ENCODE measurements at regions not wholly inside any gene's neighbourhood (a gene's known extent, or its start where the extent isn't known, plus 50 kb on each side); places are given as distances from the start of the nearest gene placed in this dataset.

DNA sequence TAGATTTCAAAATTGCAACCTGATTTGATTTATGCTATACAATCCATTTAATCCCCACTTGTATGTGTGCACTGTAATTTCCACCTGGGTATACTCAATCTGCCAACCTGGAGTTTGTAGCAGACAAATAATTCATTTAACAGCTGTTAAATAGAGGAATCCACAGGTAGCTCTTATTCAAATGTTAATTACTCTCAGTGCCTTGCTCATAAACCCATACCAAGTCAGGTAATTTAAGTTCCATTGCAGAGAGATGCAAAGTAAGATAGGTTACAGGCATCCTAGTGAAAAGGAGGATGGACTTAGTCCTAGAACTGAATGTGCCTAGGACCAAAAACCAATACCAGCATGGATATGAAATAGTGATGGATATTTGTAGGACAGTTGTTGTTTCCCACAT is 674.2 kb downstream of the TBL1XR1 start:
- DNase-seq, result no peak

DNA sequence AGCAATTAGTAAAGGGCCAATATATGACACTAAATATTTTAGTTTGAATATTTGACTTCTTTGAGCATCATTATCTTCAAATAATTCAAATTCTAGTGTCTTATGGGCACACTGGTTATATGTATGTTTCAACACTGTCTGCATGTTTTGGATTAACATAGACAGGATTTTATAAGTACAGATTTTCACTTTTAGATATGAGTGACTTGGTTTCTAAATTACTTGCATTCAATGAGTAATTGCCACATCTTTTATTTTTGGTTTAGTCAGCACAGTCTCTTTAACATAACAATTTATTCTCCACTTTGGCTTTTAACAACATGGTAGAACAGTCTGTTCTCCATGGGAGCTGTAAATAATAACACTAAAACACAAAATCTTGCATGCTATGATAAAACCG is 674.8 kb downstream of the TBL1XR1 start:
- no peak for DNase-seq

DNA sequence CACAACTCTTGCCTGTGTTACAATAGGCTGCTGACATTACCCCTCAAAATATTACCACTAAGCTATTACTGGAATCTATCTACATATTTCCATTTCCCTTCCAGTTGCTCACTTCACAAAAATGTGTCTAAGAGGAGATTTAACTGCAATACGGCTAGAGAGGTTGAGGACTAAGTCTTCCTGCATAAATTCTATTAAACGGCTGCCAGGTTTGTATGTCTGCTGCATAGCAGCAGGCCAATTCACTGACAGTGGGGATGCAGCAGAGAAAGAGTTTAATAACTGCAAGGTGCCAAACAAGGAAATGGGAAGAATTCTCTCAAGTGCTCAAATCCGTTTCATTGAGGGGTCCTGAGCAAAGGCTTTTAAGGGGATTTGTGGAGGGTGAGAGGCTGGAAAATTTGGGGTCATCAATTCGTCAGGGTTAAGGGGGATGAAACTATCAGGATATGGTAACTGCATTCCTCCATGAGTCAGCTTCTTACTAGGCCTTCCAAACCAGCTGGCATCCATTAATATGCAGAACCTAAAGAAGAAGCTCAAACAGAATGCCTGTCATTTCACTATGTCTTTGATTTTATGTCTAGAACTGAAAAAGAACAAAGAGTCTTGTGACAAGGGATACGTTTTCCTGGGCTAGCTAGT is 675.6 kb downstream of the TBL1XR1 start:
- peak; percentile 91 for DNase-seq

DNA sequence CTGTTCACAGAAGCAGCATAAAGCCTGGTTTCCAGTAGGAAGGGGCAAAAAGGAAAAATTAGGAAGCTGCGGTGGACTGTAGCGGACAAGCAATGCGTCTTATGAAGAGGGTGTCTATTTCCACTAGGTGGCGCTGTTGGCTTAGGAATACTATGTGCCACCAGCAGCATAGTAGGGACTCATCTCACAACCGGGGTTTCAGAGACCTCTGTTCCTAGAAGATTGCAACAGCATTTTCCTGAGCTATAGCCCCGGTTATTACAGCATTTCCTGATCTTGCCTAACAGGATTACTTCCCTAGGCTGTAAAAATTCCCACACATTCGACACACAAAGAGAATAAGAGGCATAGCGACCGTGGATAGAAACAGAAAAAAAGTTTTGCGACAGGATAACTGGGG is 683.0 kb downstream of the TBL1XR1 start:
- DNase-seq, result peak; percentile 37

DNA sequence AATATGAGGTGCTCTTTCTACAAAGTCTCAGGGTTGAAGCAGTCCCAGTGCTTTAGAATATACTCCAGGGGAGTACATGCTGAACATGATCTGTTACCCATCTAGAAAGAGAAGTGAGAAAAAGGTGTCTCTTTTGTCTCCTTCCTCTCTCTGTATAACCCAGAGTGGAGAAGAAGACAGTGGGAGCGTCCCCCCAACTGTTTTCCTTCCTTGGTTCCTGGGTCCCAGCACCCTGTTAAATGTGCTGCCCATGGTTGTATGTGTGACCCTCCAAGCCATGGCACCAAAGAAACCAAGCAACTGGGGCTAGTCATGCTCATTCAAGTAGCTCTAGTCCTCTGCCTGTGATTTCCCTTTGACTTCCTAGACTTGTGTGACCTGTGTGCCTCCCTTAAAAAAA is 683.7 kb downstream of the TBL1XR1 start:
- DNase-seq, result peak; percentile 38

DNA sequence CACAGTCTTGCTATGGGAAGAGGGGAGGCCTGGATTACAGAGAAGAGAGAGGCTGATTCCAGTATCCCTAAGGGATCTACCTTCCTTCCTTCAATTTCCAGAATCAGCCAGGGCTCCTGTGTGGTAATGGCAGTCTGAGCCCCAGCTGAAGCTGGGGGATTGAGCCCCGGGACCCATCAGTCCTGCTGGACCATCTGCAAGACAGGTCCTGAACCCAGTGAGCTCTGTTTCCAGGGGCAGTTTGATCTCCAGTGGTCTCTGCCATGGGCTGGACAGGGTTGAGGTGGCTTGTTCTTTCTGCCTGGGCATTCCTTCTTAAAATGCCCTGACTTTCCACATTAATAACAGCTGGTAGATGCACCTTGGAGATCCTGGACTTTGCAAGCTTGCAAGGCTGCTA is 685.2 kb downstream of the TBL1XR1 start:
- no peak for DNase-seq

DNA sequence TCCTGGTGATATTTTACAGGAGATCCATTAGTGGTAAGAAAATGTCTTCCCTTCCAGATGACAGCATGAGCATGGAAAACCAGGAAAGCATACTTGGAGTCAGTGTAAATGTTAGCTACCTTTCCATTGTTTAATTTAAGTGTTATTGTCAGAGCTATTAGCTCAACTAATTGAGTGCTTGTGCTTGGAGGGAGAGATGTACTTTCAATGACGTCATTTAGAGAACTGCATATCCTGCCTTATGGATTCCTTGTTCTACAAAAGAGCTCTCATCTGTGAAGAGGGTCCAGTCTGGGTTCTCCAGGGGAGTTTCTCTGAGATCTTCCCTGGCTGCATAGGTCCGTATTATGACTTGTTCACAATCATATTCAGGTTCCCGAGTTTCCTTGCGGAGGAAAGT is 687.2 kb downstream of the TBL1XR1 start:
- DNase-seq, result no peak

DNA sequence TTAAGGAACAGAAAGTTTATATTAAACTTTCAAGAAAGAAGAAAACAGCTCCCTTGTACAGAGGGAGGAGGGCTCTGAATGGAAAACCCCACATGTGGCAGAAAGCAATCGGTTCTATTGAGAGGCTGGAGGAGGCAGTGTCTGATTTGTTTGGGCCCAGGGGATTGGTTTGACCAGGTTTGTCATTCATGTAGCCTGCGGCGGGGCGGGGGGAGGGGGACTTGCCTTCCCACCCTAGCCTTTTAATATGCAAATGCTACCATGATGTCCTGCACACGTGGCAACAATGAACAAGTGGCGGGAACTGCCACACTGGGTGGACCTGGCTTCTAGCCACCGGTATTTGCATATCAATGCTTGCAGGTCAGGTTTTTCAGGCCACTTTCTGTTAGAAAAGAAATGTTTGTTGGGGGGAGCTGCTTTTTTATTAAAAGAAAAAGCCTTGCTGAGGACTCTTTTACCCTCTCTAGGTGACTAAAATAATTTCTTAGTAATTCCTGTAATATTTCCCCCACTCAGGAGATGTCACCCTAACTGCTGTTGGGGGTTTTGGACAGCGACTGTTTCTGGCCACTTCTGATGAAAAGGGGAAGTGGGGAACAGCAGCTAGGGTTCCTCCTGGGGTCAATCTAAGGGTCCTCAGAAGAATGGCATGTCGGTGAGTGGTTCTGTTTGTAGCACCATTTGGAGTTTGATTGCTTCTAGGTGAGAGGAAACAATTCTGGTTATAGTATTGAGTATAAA is 691.2 kb downstream of the TBL1XR1 start:
- DNase-seq, result no peak

DNA sequence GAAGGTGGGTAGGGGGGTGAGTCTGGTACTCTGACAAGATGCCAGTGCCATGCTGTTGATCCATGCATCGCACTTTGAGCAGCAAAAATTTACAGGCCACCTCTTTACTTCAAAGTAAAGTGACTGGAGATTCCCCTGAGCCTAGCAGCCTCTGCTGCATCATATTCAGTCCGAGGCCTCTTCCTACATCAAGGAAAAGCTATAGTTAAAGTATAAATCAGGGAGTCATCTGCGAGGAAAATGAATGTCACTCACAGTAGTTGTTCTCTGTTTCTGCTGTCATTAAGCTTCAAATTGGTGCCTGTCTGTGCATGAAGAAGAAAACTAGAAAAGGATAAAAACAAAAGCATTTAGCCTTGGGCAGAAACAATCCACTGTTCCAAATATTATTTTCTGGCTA is 706.2 kb downstream of the TBL1XR1 start:
- DNase-seq, result no peak

DNA sequence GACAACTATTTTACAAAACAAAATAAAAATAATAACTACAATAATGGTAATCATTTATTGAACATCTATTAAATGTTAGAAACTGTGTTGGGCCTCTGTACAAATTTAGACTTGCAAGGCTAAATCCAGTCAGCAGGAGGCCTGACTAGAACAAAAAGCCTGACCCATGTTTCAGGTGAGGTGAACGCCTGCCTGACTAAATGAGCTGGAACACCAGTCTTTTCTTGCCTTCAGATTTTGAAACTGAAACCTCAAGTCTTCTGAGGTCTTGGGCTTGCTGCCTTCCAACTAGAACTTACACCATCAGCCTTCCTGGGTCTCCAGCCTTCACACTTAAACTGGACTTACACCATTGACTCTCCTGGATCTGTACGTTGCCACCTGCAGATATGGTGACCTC is 706.9 kb downstream of the TBL1XR1 start:
- no peak for DNase-seq

DNA sequence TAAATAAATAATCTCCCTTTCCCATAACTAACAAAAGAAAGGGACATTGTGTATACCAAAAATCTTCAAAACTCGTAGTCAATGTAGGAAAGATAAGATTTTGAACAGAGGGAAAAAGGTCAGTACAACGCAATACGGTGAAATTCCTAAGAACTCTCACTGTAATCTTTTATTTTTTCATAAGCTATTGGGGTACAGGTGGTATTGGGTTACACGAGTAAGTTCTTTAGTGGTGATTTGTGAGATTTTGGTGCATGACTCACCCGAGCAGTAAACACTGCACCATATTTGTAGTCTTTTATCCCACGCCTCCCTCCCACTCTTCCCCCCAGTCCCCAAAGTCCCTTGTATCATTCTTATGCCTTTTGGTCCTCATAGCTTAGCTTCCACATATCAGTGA is 718.0 kb downstream of the TBL1XR1 start:
- DNase-seq, result no peak

DNA sequence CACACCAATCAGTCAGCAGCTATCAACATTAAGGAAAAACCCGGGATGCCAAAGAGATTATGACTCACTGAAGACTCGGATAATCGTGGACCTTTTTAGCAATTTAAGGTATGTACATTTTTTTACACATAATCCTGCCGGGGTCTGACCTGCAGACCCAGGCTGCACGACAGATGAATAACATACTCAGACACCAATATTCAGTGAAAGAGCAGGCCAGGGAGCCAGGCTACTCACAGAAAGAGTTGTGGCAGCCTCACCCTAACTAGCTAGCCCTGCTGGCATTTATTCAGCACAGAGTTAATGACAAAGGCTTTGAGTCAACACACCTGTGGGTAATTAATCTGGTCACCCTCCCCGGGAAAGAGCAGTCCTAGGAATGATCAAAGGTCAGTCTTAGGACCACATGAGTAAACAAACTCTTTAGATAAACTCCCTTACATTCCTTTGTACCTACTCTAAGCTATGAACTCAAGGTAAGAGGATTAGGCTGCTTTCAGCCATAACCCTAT is 727.5 kb downstream of the TBL1XR1 start:
- DNase-seq, result peak; percentile 36

DNA sequence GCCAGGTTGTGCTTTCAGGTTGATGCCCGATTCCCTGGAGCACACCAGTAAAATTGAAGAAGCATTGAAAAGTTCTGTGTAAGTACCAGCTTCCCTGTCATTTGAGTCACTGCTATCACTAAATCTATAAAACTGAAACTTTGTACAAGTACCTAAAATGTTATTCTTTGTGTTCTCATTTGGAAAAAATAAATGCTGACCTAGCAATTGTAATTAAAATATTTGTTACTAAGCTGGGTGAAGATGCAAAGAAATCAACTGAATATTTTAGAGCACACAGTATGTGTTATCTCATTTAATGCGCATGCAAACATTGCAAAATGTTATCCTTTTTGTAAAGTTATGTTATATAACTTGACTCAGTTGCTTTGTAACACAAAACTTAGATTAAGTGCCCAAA is 733.7 kb downstream of the TBL1XR1 start:
- no peak for DNase-seq

DNA sequence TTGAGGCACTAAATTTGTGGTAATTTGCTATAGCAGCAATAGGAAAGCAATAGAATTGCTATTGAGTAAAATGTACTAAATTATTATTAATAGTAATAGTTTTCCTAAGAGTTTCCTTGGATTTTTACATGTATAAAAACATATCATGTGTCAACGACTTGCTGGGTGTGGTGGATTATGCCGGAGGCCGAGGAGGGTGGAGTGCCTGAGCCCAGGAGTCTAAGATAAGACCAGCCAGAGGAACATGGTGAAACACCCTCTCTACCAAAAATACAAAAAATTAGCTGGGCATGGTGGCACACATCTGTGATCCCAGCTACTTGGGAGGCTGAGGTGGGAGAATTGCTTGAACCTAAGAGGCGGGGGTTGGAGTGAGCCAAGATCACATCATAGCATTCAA is 749.9 kb downstream of the TBL1XR1 start:
- no peak for DNase-seq

DNA sequence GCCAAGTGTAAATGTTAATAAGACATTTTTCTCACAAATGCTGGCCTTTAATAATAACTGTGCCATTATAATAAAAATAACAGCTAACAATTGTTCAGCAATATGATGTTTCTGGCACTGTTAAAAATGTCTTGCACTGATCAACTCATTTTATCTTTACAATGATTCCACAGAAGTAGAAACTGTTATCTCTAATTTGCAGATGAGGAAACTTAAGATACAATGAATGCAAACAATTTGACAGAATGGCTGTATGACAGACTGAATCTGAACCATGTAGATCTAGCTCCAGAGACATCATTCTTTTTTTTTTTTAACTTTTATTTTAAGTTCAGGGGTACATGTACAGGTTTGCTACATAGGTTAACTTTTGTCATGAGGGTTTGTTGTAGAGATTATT is 755.0 kb downstream of the TBL1XR1 start:
- DNase-seq, result no peak

DNA sequence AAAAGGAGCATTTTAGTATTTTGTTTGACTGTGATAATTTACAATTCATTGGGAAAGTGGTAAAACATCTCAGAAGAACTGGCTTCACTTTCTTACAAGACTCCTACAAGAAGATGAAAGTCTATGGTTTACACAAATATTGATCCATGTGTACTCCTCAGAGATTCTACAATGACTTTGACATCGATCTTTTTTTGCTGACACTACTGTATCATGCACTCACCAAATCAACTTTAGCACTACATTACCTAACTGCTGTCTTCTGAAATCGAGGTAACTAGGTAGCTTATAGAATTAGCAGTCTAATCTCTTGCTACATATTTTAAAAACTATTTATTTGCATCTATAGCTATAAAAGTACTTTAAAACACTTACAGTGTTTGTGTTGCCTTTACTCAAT is 757.6 kb downstream of the TBL1XR1 start:
- DNase-seq, result no peak

DNA sequence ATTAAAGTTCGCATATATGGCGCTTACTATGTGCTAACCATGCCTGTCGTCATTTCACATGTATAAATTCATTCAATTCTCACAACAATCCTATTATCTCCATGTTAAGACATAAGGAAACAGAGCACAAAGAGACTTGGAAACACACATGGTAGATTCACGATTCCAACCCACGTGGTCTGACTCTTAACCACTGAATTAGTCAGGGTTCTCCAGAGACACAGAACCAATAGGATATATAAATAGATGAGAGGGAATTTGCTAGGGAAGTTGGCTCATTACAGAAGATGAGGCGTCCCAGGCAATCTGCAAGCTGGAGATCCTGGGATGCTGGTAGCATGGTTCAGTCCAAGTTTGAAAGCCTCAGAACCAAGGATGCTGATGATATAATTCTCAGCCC is 765.3 kb downstream of the TBL1XR1 start:
- peak; percentile 57 for DNase-seq

DNA sequence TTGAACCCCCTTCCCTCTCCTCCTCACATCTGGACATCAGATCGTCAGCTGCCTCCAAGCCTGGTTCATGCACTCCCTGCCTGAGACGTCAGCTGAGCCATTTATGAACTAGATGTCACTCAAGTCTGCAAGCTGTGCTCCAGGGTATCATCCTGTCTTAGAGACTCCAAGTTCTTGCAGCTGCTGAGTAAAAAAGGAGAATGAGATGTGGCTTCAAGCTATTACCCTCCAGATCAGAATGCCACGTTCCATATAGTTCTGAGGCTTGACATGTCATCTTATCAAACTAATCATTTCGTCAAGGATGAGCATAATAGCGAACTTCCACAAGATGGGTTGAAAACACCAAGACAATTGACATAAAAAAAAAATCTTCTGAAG is 766.3 kb downstream of the TBL1XR1 start:
- DNase-seq, result peak; percentile 3

DNA sequence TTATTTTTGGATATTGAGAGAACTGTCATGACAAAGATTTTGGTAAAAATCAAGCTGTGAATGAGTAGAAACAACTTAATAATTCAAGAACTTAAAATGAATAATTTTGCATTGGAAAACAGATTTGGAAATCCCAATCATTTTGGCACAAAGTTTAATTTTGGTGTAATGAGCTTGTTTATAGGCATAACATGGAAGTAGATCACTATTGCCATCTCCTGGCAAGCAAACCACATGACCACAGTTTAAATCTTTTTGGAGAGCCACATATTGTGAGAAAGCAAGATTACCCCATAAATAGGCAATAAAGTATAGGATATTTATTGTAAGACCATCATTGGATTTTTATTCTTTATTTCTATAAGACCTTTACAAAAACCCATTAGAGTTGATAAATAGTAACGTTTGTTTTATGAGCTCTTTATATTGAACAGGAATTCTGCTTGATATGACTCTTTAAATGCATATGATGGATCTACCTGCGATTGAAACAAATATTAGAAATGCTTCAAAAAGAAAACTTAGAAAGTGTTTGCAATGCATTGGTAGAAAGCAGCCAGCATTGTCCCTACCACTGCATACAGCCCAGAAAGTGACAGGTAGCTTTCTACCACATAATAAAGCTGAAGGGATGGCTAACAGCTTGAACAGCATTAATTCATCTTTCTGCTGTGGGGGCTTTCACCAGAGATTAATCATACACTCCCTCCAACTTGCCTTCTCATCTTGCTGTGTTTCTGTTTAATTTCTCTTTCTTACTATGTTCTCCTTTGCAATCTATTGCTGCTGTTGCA is 766.8 kb downstream of the TBL1XR1 start:
- DNase-seq, result peak; percentile 58

DNA sequence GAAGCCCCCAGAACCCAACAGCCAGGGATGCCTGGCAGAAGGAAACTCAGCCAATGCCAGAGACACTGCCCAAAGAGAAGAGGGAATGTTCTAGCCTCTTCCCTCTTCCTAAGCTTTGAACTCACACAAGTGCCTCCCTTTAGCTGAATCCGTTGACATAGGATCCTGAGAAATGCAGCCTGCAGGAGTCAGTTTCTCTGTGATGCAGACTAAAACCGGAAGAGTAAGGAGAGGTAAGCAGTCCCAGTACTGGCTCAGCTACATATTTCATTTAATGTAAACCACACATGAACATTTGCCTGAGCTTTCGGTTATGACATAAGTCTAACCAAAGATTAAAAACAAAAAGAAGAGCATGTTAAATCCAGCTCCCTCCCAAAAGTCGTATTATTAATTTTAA is 768.7 kb downstream of the TBL1XR1 start:
- peak; percentile 8 for DNase-seq

DNA sequence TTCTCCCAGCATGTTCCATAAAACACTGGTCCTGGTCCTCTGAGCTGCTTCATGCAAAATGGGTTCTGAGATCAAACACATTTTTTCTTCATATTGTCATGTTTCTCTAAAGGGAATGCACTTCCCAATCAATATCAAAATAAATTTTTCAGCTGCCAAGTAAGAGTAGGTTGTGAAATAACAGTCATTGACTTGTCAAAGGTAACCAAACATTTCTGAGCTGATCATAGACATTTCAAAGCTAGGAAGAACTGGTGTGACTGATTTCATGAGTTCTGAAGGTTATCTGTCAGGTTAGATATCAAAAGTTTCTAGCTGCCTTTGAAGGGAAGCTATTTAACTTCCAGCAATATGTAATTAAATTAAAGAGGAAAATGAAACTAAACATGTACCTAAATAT is 770.9 kb downstream of the TBL1XR1 start:
- DNase-seq, result no peak

DNA sequence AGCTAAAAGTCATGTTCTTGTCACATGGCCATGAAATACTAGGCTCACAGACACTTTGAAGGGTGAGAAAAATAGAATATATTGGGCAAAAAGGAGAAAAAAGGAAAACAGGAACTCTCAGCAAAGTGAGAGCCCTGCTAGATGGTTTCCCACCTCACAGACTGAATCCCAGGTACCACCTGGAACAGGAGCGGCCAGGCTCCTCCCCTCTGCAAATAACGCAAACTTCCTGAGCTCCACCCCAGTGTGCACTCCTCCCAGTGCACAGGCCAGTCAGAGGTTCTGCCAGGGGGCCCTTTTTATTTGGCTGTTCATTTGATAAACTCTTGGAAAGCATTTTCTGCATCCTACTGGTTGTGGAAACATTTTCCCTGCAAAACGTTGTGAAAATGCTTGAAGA is 780.4 kb downstream of the TBL1XR1 start:
- DNase-seq, result no peak

DNA sequence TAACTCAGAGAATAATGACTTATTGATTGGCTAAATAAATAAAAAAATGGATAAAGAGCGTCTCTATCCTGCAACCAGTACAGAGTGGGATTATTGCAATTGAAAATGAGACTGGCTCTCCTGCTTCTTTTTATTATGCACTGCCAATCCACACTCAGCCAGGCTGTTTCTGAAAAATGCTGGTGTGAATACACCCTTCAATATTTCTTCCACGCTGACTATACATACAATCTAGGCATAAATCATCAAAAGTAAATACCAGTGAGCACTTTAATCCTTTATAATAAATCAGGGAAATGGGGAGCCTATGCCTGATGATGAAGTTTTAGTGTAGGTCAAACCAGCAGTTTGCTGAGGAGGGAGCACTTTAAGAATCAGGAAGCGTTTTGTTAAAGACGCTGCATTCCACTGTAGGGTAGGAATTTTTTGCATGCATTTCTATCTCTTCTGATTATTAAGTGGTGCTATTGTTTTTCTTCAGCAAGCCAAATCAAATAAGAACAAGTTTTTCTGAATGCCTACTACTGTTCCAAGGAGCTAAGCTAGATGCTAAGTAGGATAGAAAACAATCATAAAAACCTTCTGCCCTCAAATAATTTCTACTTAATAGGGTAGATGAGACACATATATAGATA is 781.5 kb downstream of the TBL1XR1 start:
- DNase-seq, result no peak
